ENCODE measurements at regions not wholly inside any gene's neighbourhood (a gene's known extent, or its start where the extent isn't known, plus 50 kb on each side); places are given as distances from the start of the nearest gene placed in this dataset.

GRCh38 chr7:46411236-46411635 is 490.2 kb upstream of the IGFBP3 start:
- H3K4me1 ChIP-seq = no peaks in the 10 kb centered on the region
- TF ChIP-seq POLR2A (IDR thresholded peaks at IDR 0.05) = no peak
- TF ChIP-seq CTCF (IDR thresholded peaks at IDR 0.05) = no peak
- H3K9me3 ChIP-seq = no peaks in the 10 kb centered on the region

GRCh38 chr7:46407125-46407524 is 486.1 kb upstream of the IGFBP3 start:
- 52 to 79% methylated on average over 1 of the region's 1 CpG for WGBS, 2 donors
- DNase-seq = no peak
- Histone ChIP-seq H3K36me3 (ENCODE audit: low read depth, missing control alignments) (no peaks in the 10 kb centered on the region), H3K27ac (no peak overlapping the region), H3K4me1 (no peaks in the 10 kb centered on the region), H3K9me3 (no peaks in the 10 kb centered on the region), H3K4me3 (no peak overlapping the region), H3K27me3 (no peaks in the 10 kb centered on the region)
- intact Hi-C loops (cut with DNase I; ENCODE audit: low total_unique reads) = no loop called here
- no peak for TF ChIP-seq POLR2A (IDR thresholded peaks at IDR 0.05)
- TF ChIP-seq CTCF (IDR thresholded peaks at IDR 0.05) = no peak

More at GRCh38 chr7:46411236-46411635, 490.2 kb upstream of the IGFBP3 start:
- no peak overlapping the region for H3K4me3 ChIP-seq
- H3K36me3 ChIP-seq (ENCODE audit: low read depth, missing control alignments) = no peaks in the 10 kb centered on the region
- no peak for DNase-seq
- intact Hi-C loops (cut with DNase I; ENCODE audit: low total_unique reads) = no loop called here
- H3K27me3 ChIP-seq = no peaks in the 10 kb centered on the region
- H3K27ac ChIP-seq = no peak overlapping the region

- DNase-seq = no peak
- Histone ChIP-seq H3K4me1 (no peaks in the 10 kb centered on the region), H3K4me3 (no peak overlapping the region), H3K27me3 (no peaks in the 10 kb centered on the region), H3K9me3 (no peaks in the 10 kb centered on the region), H3K27ac (no peak overlapping the region), H3K36me3 (ENCODE audit: low read depth, missing control alignments) (no peaks in the 10 kb centered on the region)
- intact Hi-C loops (cut with DNase I; ENCODE audit: low total_unique reads) = no loop called here
- WGBS, 2 donors = 94 to 96% methylated on average over 3 of the region's 3 CpGs
- no peak for TF ChIP-seq POLR2A (IDR thresholded peaks at IDR 0.05)
- no peak for TF ChIP-seq CTCF (IDR thresholded peaks at IDR 0.05)
Measured at GRCh38 chr7:46397591-46397990, 476.5 kb upstream of the IGFBP3 start.

- no peaks in the 10 kb centered on the region for H3K9me3 ChIP-seq
- 66 to 70% methylated on average over 7 of the region's 7 CpGs for WGBS, 2 donors
- H3K4me3 ChIP-seq = no peak overlapping the region
- no peaks in the 10 kb centered on the region for H3K36me3 ChIP-seq (ENCODE audit: low read depth, missing control alignments)
- no peak for DNase-seq
- TF ChIP-seq CTCF (IDR thresholded peaks at IDR 0.05) (no peak), POLR2A (IDR thresholded peaks at IDR 0.05) (no peak)
- H3K4me1 ChIP-seq = no peaks in the 10 kb centered on the region
- intact Hi-C loops (cut with DNase I; ENCODE audit: low total_unique reads) = no loop called here
- no peak overlapping the region for H3K27ac ChIP-seq
- no peaks in the 10 kb centered on the region for H3K27me3 ChIP-seq
Measured at GRCh38 chr7:46396481-46396880, 475.4 kb upstream of the IGFBP3 start.

GRCh38 chr7:46393142-46393541 is 472.1 kb upstream of the IGFBP3 start:
- no peak for TF ChIP-seq CTCF (IDR thresholded peaks at IDR 0.05)
- no peak for TF ChIP-seq POLR2A (IDR thresholded peaks at IDR 0.05)
- Histone ChIP-seq H3K4me1 (no peaks in the 10 kb centered on the region), H3K4me3 (no peak overlapping the region), H3K9me3 (no peaks in the 10 kb centered on the region), H3K36me3 (ENCODE audit: low read depth, missing control alignments) (no peaks in the 10 kb centered on the region), H3K27ac (no peak overlapping the region), H3K27me3 (no peaks in the 10 kb centered on the region)
- WGBS, 2 donors = 92 to 96% methylated on average over 3 of the region's 3 CpGs
- intact Hi-C loops (cut with DNase I; ENCODE audit: low total_unique reads) = no loop called here
- DNase-seq = no peak
